Glutamatergic neuron (in vitro differentiated cells): ENCODE measurements at regions not wholly inside any gene's neighbourhood (a gene's known extent, or its start where the extent isn't known, plus 50 kb on each side); places are given as distances from the start of the nearest gene placed in this dataset.

Source experiments
- DNase-seq: peaks from one replicate; pipeline ENCODE4 v3.0.0; 2022
- H3K27ac Mint-ChIP-seq: one replicate; pipeline ENCODE4 v1.8.0; 2020; ENCODE audit warnings: mild to moderate bottlenecking, mixed read lengths, inconsistent platforms; ENCODE audit not compliant: unreplicated experiment
- H3K27me3 Mint-ChIP-seq: one replicate; pipeline ENCODE4 v1.8.0; 2020; ENCODE audit warnings: mild to moderate bottlenecking, moderate library complexity, mixed read lengths, inconsistent platforms; ENCODE audit not compliant: unreplicated experiment
- H3K36me3 Mint-ChIP-seq: one replicate; pipeline ENCODE4 v1.8.0; 2020; ENCODE audit warnings: mild to moderate bottlenecking, mixed read lengths, inconsistent platforms; ENCODE audit not compliant: unreplicated experiment
- H3K4me1 Mint-ChIP-seq: one replicate; pipeline ENCODE4 v1.8.0; 2020; ENCODE audit warnings: mild to moderate bottlenecking, low read depth, mixed read lengths, inconsistent platforms; ENCODE audit not compliant: unreplicated experiment
- H3K4me3 Mint-ChIP-seq: one replicate; pipeline ENCODE4 v1.8.0; 2020; ENCODE audit warnings: mild to moderate bottlenecking, mixed read lengths, inconsistent platforms; ENCODE audit not compliant: unreplicated experiment
- H3K9me3 Mint-ChIP-seq: one replicate; pipeline ENCODE4 v1.8.0; 2020; ENCODE audit warnings: mild to moderate bottlenecking, moderate library complexity, mixed read lengths, inconsistent platforms; ENCODE audit not compliant: unreplicated experiment
- TF ChIP-seq, protein P1 (sequence below): fragments of 200-600 bp; sonication (generic); IDR thresholded peaks from one replicate; pipeline ENCODE4 v1.5.0; 2021; ENCODE audit not compliant: partially characterized antibody, unreplicated experiment

DNA sequence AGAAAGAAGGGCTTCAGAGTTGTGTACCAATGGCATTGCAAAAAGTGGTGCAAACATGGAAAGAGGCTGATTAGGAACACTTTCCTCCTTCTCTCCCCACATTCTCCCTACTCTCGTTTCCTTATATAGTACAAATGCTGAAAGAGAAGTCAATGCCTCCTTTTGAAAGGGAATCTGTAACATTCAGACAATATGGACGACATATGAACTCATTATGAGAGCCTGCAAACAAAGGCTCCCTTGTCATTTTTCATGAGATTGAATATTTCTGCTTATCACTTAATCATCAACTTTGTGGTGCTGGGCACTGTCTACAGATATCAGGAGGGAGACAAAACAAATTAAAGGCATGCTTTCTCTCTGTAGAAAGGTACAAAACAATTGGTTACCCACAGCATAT, 437.1 kb upstream of the PHF14 start:
- Mint-ChIP-seq H3K4me1 (no peaks in the 10 kb centered on the region), H3K27me3 (no peaks in the 10 kb centered on the region), H3K27ac (no peak overlapping the region), H3K4me3 (no peak overlapping the region), H3K9me3 (no peaks in the 10 kb centered on the region), H3K36me3 (no peaks in the 10 kb centered on the region)
- TF ChIP-seq, protein P1, sequence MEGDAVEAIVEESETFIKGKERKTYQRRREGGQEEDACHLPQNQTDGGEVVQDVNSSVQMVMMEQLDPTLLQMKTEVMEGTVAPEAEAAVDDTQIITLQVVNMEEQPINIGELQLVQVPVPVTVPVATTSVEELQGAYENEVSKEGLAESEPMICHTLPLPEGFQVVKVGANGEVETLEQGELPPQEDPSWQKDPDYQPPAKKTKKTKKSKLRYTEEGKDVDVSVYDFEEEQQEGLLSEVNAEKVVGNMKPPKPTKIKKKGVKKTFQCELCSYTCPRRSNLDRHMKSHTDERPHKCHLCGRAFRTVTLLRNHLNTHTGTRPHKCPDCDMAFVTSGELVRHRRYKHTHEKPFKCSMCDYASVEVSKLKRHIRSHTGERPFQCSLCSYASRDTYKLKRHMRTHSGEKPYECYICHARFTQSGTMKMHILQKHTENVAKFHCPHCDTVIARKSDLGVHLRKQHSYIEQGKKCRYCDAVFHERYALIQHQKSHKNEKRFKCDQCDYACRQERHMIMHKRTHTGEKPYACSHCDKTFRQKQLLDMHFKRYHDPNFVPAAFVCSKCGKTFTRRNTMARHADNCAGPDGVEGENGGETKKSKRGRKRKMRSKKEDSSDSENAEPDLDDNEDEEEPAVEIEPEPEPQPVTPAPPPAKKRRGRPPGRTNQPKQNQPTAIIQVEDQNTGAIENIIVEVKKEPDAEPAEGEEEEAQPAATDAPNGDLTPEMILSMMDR = no peak
- DNase-seq = no peak

DNA sequence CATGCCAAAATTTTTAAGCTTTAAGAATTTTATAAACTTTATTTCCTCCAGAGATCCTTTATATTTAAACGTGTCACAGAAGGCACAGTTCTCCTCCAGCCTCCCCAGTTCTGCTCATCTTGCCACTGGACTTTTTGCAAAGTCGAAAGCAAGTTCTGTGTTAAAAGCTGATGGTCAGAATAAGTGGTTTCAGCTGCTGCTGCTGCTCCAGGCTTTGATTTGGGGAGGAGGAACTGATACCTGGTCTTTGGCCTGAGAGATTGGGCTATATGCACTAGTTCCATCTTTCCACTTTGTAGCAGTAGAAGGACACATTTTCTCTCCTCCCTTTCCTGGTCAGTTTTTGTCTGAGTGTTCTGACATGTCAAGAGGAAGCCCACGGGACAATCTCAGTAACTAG, 435.9 kb upstream of the PHF14 start:
- TF ChIP-seq, protein P1 = no peak
- H3K27me3 Mint-ChIP-seq = no peaks in the 10 kb centered on the region
- no peak for DNase-seq
- no peak overlapping the region for H3K4me3 Mint-ChIP-seq
- H3K36me3 Mint-ChIP-seq = no peaks in the 10 kb centered on the region
- H3K4me1 Mint-ChIP-seq = no peaks in the 10 kb centered on the region
- H3K9me3 Mint-ChIP-seq = no peaks in the 10 kb centered on the region
- H3K27ac Mint-ChIP-seq = no peak overlapping the region

- DNase-seq = no peak
- H3K4me3 Mint-ChIP-seq = no peak overlapping the region
- TF ChIP-seq, protein P1 = no peak
- H3K27me3 Mint-ChIP-seq = no peaks in the 10 kb centered on the region
- H3K27ac Mint-ChIP-seq = no peak overlapping the region
- no peaks in the 10 kb centered on the region for H3K9me3 Mint-ChIP-seq
- no peaks in the 10 kb centered on the region for H3K36me3 Mint-ChIP-seq
- H3K4me1 Mint-ChIP-seq = no peaks in the 10 kb centered on the region
Measured at GRCh38 chr7:10557375-10557774, 416.3 kb upstream of the PHF14 start.

DNA sequence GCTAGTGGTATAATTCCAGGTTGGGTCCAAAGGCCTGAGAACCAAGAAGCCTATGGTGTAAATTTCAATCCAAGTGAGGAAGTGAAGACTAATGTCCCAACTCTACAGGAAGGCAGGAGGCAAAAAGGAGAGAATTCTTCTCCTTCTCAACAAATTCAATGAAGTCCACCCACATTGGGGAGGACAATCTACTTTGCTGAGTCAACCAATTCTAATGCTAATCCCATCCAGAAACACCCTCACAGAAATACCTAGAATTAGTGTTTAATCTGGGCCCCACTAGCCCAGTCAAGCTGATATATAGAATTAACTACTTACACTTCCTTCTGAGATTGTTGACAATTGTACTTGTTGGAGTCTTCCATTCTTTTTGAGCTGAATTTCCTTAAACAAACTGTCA, 413.2 kb upstream of the PHF14 start:
- Mint-ChIP-seq H3K4me3 (no peak overlapping the region), H3K4me1 (no peaks in the 10 kb centered on the region), H3K27me3 (no peaks in the 10 kb centered on the region), H3K36me3 (no peaks in the 10 kb centered on the region), H3K9me3 (no peaks in the 10 kb centered on the region), H3K27ac (no peak overlapping the region)
- DNase-seq = no peak
- TF ChIP-seq, protein P1 = no peak

- Mint-ChIP-seq H3K36me3 (no peaks in the 10 kb centered on the region), H3K27ac (no peak overlapping the region), H3K4me1 (no peaks in the 10 kb centered on the region), H3K27me3 (no peaks in the 10 kb centered on the region), H3K9me3 (no peaks in the 10 kb centered on the region), H3K4me3 (no peak overlapping the region)
- no peak for DNase-seq
- TF ChIP-seq, protein P1 = no peak
Measured at GRCh38 chr7:10568891-10569290, 404.8 kb upstream of the PHF14 start.
